Type B pancreatic cell (in vitro differentiated cells): ENCODE measurements at regions not wholly inside any gene's neighbourhood (a gene's known extent, or its start where the extent isn't known, plus 50 kb on each side); places are given as distances from the start of the nearest gene placed in this dataset.

Source experiments
- DNase-seq: peaks from one replicate; pipeline ENCODE4 v3.0.0; 2021; ENCODE audit warnings: mixed read lengths; ENCODE audit not compliant: unreplicated experiment; ENCODE audit errors: extremely low spot score
- H3K27ac Mint-ChIP-seq: 2 replicates; pipeline ENCODE4 v1.8.0; 2021; ENCODE audit warnings: mild to moderate bottlenecking, mixed read lengths
- H3K27me3 Mint-ChIP-seq: 2 replicates; pipeline ENCODE4 v1.8.0; 2021; ENCODE audit warnings: mixed read lengths
- H3K36me3 Mint-ChIP-seq: 2 replicates; pipeline ENCODE4 v1.8.0; 2021; ENCODE audit warnings: mixed read lengths
- H3K4me1 Mint-ChIP-seq: one replicate; pipeline ENCODE4 v1.8.0; 2021; ENCODE audit warnings: mixed read lengths; ENCODE audit not compliant: unreplicated experiment
- H3K4me3 Mint-ChIP-seq: 2 replicates; pipeline ENCODE4 v1.8.0; 2021; ENCODE audit warnings: mild to moderate bottlenecking, mixed read lengths
- H3K9me3 Mint-ChIP-seq: 2 replicates; pipeline ENCODE4 v1.8.0; 2021; ENCODE audit warnings: mixed read lengths
- CTCF ChIP-seq: fragments of 200-600 bp; sonication (generic); conservative IDR thresholded peaks from 2 replicates; pipeline ENCODE4 v1.5.0; 2021; ENCODE audit warnings: antibody characterized with exemption, mild to moderate bottlenecking

- Mint-ChIP-seq H3K36me3 (peaks cover 6% of the 10 kb centered on the region), H3K4me1 (peaks cover 84% of the 10 kb centered on the region), H3K27ac (peak overlapping the region; percentile 92), H3K9me3 (no peaks in the 10 kb centered on the region), H3K27me3 (no peaks in the 10 kb centered on the region), H3K4me3 (peak overlapping the region; percentile 80)
- no peak for DNase-seq
- TF ChIP-seq CTCF, result no peak
Measured at GRCh38 chr2:42925742-42926433, 133.5 kb upstream of the HAAO start.

DNA sequence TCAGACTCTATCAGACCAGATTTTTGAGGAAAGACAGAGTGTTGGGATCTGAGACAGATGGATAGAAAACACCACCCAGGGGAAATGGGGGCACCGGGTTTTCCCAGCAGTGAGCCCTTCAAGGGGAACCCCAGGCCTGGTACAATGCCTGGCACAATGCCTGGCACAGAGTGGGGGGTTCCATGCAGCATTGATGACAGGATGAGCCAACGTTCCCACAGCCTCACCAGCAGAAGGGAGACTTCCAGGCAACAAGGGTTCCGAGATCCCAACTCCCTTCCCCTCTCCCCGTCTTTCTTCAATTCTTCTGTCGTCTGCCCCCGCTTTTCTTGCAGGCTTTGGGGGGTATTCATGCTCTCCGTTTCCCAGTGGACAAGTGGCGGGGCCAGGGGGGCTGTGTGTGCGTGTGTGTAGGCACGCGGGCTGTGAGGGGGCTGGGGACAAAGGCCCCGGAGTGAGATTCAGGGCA lies 132.1 kb upstream of the HAAO start:
- peak overlapping the region; percentile 92 for H3K27ac Mint-ChIP-seq
- peak overlapping the region; percentile 80 for H3K4me3 Mint-ChIP-seq
- H3K4me1 Mint-ChIP-seq, result peaks cover 77% of the 10 kb centered on the region
- DNase-seq, result no peak
- H3K9me3 Mint-ChIP-seq, result no peaks in the 10 kb centered on the region
- no peak for TF ChIP-seq CTCF
- H3K27me3 Mint-ChIP-seq, result no peaks in the 10 kb centered on the region
- peaks cover 6% of the 10 kb centered on the region for H3K36me3 Mint-ChIP-seq

- no peak for DNase-seq
- Mint-ChIP-seq H3K36me3 (peaks cover 6% of the 10 kb centered on the region), H3K27ac (peak overlapping the region; percentile 92), H3K4me1 (peaks cover 77% of the 10 kb centered on the region), H3K27me3 (no peaks in the 10 kb centered on the region), H3K4me3 (peak overlapping the region; percentile 55), H3K9me3 (no peaks in the 10 kb centered on the region)
- no peak for TF ChIP-seq CTCF
Measured at GRCh38 chr2:42923580-42924417, 131.4 kb upstream of the HAAO start.

- Mint-ChIP-seq H3K36me3 (peaks cover 6% of the 10 kb centered on the region), H3K27me3 (no peaks in the 10 kb centered on the region), H3K27ac (no peak overlapping the region), H3K4me3 (no peak overlapping the region), H3K4me1 (peaks cover 73% of the 10 kb centered on the region), H3K9me3 (no peaks in the 10 kb centered on the region)
- no peak for DNase-seq
- TF ChIP-seq CTCF, result no peak
Measured at GRCh38 chr2:42922790-42923579, 130.6 kb upstream of the HAAO start.

DNA sequence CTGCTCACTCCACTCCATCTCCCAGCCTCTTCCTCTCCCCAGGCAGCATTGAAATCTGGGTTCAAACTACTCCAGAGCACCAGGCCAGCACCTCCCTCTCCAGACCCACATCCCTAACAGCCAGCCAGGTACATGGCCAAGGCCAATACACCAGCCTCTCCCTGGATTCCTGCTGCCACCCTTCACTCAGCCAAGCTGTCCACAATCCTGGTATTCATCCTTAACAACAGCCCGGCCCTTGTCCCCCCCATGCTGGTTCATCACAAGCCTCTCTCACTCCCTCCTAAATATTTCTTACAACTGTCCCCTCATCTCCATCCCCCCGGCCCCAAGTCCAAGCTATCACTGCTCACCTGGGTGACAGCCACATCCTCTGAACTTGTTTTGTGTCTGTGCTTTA lies 129.9 kb upstream of the HAAO start:
- H3K4me3 Mint-ChIP-seq, result no peak overlapping the region
- H3K27me3 Mint-ChIP-seq, result no peaks in the 10 kb centered on the region
- peaks cover 68% of the 10 kb centered on the region for H3K4me1 Mint-ChIP-seq
- no peak for DNase-seq
- peaks cover 6% of the 10 kb centered on the region for H3K36me3 Mint-ChIP-seq
- no peak overlapping the region for H3K27ac Mint-ChIP-seq
- no peaks in the 10 kb centered on the region for H3K9me3 Mint-ChIP-seq
- no peak for TF ChIP-seq CTCF
